AG08395 (cell line): ENCODE measurements at regions not wholly inside any gene's neighbourhood (a gene's known extent, or its start where the extent isn't known, plus 50 kb on each side); places are given as distances from the start of the nearest gene placed in this dataset.
A peak's percentile ranks its signal among the peaks of the same experiment; 100 is the strongest.

ENCODE experiments used
- DNase-seq: peaks from one replicate; pipeline ENCODE4 v3.0.0; 2012; ENCODE audit warnings: mixed read lengths, low spot score

GRCh38 chr15:35857567-35858226, 311.7 kb upstream of the DPH6 start:
- DNase-seq = no peak

- no peak for DNase-seq
These were observed 312.7 kb upstream of the DPH6 start for GRCh38 chr15:35858707-35859106.

- no peak for DNase-seq
These were observed 317.7 kb upstream of the DPH6 start for GRCh38 chr15:35863655-35864054.

GRCh38 chr15:35867356-35867755, 321.4 kb upstream of the DPH6 start:
- no peak for DNase-seq

- DNase-seq = no peak
These were observed 325.3 kb upstream of the DPH6 start for GRCh38 chr15:35871282-35871681.

- DNase-seq = no peak
These were observed 325.8 kb upstream of the DPH6 start for GRCh38 chr15:35871812-35872211.

- no peak for DNase-seq
These were observed 326.6 kb upstream of the DPH6 start for GRCh38 chr15:35872577-35872976.

- DNase-seq = peak; percentile 67
These were observed 328.4 kb upstream of the DPH6 start for GRCh38 chr15:35874260-35874905.

- DNase-seq = peak; percentile 11
These were observed 330.8 kb upstream of the DPH6 start for GRCh38 chr15:35876762-35877161.

- DNase-seq = no peak
These were observed 334.9 kb upstream of the DPH6 start for GRCh38 chr15:35880896-35881295.

GRCh38 chr15:35885870-35886269, 339.9 kb upstream of the DPH6 start:
- no peak for DNase-seq

GRCh38 chr15:35886765-35887164, 340.8 kb upstream of the DPH6 start:
- no peak for DNase-seq

- no peak for DNase-seq
These were observed 342.9 kb upstream of the DPH6 start for GRCh38 chr15:35888815-35889214.

GRCh38 chr15:35907511-35907910, 361.5 kb upstream of the DPH6 start:
- no peak for DNase-seq

GRCh38 chr15:35909414-35909813, 363.4 kb upstream of the DPH6 start:
- no peak for DNase-seq

GRCh38 chr15:35910227-35910626, 364.3 kb upstream of the DPH6 start:
- no peak for DNase-seq

- DNase-seq = no peak
These were observed 365.2 kb upstream of the DPH6 start for GRCh38 chr15:35911052-35911777.

- no peak for DNase-seq
These were observed 366.2 kb upstream of the DPH6 start for GRCh38 chr15:35912196-35912595.

GRCh38 chr15:35914573-35914972, 368.6 kb upstream of the DPH6 start:
- no peak for DNase-seq

GRCh38 chr15:35921046-35921445, 375.1 kb upstream of the DPH6 start:
- DNase-seq = no peak

- no peak for DNase-seq
These were observed 379.5 kb upstream of the DPH6 start for GRCh38 chr15:35925275-35926006.

GRCh38 chr15:35926007-35926380, 380.0 kb upstream of the DPH6 start:
- peak; percentile 12 for DNase-seq

GRCh38 chr15:35928847-35929246, 382.9 kb upstream of the DPH6 start:
- no peak for DNase-seq
